HG03565 (cell line): ENCODE measurements at regions not wholly inside any gene's neighbourhood (a gene's known extent, or its start where the extent isn't known, plus 50 kb on each side); places are given as distances from the start of the nearest gene placed in this dataset.

Source experiments
- ATAC-seq: cut with Tn5 transposase; IDR thresholded peaks from one replicate; pipeline ENCODE4 v1.9.1; 2021; ENCODE audit warnings: mild to moderate bottlenecking, moderate library complexity; ENCODE audit not compliant: unreplicated experiment

DNA sequence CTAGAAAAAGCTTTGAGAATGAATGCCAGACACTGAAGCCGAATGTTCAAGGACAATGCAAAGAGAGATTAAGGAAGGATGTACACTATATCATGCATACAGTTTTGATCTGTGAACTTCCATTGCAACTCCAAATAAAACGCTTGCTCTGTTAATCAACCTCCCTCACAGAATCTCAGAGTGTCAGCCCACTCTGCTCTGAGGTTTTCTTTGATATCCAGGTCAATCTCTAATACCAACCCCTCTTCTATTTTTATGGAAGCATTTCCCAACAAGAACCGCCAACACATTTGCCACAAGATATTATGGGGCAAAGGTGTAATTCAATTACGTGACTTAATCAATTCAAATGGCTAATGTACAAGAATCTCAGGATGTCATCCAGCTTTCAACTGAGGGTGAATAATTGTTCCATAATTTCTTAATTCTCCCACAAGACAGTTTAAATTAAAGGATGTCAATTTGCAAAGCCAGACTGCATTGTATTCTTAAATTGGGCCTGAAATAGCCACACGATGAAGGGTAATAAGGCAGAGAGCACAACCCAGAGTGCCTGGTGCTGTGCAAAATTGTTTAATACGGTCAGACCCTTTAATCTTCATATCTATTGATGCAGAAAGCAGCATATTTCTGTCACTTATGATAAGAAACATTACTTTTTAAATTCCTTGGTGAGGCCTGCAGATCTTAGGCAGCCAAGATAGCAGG is 459.2 kb upstream of the DAB1 start:
- no peak for ATAC-seq

DNA sequence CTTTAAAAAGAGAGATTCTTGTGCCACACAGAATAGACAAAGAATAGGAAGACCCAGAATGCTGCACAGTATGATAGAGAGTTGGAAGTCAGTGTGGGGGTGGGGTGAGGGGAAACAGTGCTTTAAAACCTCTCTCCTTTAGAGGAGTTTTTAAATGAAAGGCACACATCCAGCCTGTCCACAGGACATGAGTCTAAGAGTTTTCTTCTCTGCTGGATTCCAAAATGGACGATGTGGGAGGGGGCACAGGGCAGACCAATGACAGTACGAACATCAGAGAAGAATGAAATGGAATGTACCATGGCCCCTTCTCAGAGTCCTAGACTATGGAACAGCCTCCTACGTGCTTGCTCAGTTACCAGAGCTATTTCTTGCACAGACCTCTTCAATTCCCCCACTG is 458.2 kb upstream of the DAB1 start:
- no peak for ATAC-seq

DNA sequence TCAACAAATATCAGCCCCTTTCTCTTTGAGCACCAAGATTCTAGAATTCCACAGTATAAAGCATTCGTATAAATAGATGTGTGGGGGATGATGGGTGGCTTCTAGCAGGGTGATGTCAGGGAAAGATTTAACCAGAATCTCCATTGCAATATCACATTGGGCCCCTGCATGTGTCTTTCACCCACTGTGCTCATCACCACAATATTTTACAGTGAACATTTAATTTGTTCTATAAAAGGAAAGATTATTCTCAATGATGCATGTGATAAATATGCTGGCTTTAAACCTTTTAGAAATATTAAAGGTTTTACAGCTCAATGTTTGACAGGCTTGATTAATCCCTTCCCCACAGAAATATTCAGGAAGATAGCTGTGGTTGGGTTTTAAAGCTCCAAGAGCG is 457.8 kb upstream of the DAB1 start:
- ATAC-seq, result no peak

DNA sequence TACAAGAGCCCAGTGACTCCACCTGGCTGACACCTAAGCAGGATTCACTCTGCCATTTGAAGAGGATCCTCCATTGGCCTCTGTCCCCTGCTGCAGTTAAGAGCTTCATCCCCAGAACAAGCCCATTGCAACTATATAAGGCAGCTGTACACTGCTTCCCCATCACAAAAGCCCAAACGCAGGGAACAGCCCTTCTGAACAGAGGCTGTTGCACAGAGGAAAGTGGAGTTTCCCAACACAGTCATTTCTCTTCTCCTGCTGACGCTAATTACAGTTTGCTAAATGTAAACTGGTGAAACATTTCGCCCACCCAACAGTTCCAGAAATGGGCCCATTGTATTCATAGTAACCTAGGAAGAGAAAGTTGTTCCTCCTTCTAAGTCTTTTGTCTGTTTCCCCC is 455.8 kb upstream of the DAB1 start:
- no peak for ATAC-seq

DNA sequence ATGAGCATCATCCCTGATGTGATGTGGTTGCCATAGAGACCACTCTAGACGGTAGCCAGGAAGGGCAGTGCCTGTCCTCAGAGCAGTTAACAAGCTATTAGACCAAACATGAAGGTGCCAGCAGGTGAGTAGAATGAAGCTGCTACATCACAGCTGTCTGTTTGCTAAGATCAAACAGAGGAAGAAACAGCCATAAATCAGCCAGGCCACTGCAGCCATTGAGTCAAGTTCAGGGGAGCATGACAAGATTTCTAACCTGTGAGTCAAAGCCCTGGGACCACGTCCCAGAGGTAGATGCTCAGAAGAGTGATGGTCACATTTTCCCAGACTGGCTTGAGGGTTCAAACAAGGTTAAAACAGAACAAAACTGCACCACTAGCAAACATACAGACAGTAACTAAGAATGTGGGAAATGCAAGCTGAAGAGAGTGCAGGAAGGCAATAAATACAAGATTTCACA is 450.6 kb upstream of the DAB1 start:
- ATAC-seq, result no peak

DNA sequence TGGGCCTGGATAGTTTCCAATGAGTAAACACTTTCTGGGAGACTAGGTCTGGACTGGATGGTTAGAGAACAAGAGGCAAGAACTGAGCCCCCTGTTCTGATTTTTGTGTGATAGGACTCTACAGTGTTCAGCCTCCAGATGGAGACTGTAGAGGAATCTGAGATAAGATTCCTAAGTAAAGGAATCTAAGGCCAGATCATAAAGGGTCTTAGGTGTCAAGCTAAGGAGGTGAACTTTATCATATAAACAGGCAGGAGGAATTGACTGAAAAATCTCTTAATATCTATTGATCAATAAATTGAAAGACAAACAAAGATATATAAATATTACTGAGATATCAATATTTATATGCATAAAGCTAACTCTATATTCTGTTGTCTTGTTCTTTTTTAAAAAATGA is 449.1 kb upstream of the DAB1 start:
- no peak for ATAC-seq

DNA sequence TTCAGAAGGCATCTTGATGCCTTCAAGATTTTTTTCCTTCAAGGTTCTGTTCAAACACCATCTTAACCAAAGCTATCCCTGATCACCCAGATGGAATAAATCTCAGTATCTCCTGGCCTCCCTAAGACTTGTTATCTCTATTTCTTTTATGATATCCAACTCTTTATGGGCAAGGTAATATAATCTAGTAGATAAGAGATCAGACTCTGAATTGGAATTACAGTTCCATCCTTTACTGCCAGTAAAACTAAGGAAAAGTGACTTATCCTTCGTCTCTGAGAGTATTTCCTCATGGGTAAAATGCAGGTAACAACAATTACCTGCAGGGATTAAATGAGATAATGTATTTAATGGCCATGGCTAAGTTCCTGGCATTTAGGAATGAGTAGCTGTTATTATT is 445.0 kb upstream of the DAB1 start:
- no peak for ATAC-seq

DNA sequence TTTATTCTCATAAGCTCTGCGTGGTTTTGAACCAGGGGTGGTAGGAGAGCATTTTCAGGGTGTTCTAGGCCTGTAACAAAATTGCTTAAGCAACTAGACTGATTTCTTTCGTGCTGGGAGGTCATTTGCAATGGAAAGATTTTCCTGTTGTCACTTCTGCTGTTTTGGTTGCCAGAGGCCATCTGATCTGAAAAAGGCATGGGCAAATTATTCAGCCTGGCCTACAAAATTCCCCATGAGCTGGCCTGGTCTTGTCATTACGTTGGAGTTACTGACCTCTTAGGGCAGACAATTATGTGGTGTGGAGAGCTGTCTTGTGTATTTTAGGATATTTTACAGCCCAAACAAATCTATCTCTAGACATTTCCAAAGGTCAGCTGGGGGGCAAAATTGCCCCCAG is 444.4 kb upstream of the DAB1 start:
- no peak for ATAC-seq

DNA sequence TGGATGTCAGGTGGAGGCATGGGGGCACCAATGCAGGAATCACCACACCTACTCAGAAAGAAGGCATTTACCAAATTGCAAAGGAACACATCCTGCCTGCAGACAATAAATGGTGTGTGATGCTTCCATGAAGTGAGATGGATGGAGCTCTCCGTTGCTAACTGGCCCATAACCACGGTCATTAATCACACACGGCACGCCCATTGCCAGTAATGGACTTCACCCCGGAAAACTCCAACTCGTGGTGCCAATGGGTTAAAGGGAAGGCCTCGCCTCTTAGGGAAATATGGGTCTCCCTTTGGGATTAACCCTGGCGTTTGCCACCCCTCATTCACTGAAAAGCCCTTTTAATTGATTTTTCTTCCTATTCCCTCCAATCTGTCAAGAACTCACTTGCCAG is 443.1 kb upstream of the DAB1 start:
- no peak for ATAC-seq

DNA sequence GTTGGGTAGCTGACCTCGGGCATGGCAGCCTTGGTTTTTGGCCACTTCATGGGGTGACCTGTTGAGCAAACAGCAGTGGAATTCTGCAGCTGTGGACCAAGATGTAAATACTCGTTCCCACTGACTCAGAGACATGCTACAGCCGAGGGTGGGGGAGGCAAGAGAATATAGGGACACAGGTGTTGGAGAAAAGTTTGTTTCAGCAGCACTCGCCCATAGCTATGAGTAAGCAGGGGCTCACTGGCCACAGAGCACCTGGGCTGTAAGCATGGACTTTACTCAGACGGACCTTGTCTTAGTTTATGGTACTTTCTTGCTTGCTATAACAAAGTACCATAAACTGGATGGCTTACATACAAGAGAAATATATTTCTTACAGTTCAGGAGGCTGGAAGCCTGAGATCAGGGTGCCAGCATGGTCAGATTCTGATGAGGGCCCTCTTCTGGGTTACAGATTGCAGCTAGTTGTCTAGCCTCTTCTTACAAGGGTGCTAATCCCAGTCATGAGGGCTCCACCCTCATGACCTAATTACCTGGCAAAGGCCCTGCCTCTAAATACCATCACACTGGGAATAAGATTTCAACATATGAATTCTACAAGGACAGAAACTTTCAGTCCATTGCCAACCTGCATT is 437.2 kb upstream of the DAB1 start:
- ATAC-seq, result no peak

DNA sequence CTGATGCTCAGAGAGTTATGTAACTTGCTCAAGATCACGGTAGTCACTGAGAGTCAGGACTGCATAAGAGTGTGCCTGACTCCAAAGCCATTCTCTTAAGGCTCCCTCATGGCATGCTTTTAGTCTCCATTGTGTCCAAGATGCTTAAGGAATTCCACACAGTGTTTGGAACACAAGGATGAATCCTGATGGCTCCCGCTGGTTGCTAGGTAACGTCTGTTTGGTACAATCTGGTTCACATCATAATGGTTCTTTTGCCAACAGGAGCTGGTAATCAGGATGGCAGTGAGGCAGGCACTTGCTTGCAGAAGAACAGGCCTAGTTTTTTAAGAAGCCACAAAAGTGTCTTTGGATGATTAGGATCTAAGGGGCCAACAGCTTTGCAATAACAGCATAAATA is 436.5 kb upstream of the DAB1 start:
- ATAC-seq, result no peak

DNA sequence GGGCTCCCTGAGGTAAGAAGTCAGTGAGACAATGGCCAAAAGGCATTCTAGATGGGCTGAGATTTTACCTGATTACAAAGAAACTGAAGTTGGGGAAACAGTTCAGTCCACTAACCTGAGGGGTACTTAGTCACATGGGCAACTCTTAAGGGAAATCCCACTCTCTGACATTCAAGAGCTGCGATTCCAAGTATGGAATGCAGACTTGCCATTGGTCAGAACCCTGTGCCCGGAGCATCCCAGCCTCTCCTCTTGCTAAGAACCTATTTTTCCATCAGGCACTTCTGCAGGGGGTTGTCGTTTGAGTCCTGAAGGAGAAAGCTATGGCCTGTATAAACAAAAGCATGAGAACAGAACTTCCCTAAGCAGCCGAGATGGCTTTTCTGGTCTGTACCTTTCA is 434.9 kb upstream of the DAB1 start:
- ATAC-seq, result no peak

DNA sequence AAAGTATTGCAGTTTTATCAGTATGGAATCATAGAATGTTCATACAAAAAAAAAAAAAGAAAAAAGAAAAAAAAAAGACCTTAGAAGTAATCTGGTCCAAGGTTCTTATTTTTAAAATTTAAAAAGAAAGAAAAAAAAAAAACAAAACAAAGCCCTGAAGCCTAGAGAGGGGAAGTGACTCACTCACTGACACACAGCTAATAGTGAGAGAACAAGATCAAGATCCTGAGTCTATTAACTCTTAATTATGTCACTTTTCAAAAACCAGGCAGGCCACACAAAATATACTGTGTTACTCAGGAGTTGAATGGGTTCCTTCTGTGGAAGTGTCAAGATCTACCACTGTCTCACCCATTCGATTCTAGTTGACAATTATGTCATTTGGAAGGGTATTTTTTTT is 433.9 kb upstream of the DAB1 start:
- ATAC-seq, result no peak

DNA sequence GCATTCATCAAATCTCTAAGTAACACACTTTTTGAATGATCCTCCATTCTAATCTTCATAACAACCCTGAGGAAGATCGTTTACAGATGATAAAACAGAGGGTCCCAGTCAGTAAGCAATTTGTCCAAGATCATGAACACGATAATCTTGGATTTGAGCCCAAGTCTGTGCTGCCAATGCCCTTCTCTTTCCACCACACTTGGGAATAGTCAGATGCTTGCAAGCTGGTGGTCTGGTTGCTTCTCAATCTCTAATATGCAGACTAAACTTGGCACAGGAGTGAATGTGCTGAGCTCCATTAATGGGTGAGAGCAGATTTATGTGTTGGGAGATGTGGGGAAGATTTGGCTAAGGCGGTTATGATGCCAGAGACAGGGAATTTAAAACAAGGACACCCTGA is 430.6 kb upstream of the DAB1 start:
- ATAC-seq, result no peak

DNA sequence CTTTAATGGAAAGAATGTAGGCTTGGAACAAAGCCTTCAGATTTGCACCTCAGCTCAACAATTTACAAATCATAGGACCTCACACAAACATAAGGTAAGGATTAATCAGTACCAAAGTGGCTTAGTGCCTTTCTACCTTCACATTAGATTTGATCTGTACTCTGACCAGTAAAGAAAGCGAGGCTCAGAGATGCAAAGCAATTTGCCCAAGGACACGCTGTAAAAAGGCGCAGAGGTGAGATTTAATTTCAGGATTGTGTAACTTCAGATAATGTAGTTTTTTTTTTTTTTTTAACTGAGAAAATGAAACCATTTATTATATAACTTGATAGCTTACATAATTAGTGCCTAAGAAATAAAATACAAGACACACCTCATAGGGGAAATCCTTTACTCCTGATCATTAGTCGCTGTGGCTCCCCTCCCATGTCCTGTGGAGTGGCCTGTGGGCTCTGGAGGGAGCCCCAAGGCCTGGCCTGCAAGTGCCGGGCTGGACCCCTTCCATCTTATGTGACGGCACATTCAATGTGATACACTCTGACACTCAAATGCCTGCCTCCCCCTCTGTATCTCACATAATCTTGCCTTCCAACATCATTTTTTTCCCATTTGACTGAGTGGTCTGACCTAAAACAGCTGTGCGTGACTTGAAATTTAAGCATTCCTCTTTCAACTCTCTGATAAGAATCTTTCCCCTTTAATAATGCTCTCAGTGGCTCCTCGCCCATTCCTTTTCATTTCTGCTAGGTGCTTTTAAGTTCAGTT is 426.5 kb upstream of the DAB1 start:
- ATAC-seq, result no peak

DNA sequence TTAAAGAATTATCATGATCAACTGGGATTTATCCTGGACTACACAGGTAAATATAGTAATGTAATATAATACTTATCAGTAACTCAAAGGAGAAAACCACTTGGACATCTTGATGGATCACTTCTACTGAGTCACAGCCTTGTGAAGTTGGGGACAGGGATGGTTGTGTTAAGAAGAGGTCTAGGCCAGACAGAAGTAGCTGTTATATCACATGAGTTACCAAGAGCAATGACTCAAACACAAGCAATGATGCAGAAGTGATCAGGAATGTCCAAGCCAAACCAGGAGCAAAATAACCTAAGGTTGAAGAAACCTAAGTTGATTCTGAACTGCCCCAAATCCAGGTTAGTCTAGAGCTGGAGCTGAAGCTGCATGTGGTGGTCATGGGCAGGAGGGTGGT is 424.5 kb upstream of the DAB1 start:
- ATAC-seq, result no peak

DNA sequence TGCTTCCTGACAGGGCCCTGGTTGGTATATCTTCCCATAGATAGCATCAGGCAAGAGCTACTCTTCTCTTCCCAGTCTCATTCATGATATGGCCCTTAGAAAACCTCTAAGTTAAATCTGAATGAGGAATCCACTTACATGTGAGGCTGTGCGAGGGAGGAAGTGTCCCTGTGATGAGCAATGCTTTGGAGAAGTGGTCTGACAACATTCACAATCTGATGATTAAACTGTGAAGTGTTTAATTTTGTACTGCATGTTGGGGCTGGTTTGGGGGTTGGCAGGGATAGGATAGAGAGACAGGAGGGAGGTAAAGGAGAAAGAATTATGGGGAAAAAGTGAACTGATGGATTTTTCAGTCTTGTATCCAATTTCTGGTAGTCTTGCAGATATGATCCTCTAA is 421.2 kb upstream of the DAB1 start:
- no peak for ATAC-seq

DNA sequence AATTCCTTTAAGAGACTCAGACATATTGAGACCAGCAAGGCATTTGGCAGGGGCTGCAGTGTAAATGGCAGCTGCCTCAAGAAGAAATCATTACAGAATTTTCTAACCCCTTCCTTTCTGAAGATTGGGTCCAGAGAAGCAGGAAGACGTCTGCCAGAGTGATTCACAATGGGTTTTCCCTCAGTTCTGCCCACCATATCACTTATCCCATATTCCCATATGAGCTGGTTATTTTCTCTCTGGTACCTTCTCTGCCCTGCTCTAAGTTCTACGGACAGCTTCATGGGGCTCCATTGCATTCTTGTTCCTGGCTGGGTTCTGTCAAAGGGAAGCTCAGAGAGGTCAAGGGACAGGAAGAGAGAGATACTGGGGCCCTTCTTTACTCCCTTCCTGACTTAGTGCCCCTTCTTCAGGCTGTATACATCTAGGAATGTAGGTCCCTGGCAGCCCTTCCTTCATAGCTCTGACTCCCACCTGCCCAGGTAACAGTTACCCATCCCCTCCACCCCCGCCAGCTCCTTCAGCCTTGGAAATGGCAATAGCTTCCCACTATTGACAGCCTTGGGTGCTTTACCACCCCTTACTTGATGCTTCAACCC is 420.6 kb upstream of the DAB1 start:
- no peak for ATAC-seq

DNA sequence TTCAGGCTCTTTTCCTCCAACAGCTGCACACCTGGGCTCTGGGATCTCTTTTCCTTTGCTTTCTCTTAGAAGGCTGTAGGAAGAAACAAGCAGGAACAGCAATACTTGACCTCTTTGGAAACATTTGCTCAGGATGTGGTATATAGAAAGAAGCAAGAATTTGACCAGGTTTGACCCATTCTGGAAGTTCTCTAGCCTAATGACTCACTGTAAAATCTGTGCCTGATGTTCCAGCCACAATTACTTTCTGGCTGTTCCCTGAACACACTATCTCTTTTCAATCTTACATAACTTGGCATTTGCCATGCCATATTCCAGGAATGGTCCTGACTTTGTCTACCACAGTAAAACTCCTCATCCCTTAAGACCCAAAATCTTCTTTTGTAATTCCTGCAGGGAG is 419.9 kb upstream of the DAB1 start:
- no peak for ATAC-seq

DNA sequence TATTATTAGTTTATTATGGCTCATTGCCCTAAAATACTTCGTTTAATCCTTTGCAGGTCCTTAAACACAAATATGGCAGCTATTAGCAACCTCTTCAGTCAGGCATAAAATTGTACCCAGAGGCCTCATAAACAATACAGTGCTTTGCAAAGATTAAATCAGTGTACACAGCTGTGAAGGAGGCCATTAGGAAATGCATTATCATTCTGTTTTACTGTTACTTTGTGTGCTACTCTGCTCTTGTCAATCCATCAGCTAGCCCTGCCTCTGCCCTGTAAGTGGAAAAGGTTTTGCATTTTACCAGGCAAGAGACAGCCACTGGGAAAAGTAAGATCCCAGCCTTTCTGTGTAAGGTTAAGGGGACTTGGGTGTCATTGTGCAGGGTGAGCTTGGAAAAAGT is 415.7 kb upstream of the DAB1 start:
- ATAC-seq, result no peak

DNA sequence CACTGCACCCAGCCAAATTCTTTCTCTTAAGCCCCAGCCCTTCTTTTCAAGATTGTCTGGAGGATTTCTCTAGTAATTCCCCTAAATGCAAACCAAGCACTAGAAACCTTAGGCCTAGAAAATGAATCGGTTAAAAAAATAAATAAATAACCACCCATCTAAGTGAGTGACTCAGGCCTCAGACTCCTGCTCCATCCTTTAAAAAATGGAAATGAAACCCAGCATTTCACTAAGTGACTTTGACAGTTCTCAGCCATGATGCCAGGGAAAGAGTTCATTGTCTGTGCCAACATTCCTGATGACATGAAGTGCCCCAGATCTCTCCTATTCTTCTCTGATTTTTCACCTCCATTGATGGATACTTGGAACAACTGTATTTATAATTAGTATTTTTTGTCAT is 415.2 kb upstream of the DAB1 start:
- ATAC-seq, result no peak

DNA sequence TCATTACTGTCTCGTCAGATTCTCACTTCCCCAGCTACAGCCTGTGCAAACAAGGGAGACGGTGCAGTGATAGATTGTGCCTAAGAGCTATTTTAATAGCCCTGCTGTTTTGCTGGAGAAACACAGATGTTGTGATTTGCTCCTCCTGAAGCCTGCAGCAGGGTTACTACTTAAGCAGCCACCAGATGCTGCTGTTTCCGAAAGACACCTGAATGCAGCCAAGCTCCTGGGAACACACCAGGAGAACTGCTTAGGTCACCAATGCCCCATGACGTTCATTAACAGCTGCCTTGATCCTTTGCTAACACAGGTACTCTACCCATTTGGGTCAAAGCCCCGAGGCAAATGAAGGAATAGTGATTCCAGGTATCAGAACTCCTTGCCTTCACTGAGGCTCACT is 411.8 kb upstream of the DAB1 start:
- ATAC-seq, result no peak
